Dedifferentiated amniotic fluid mesenchymal stem cell (primary cell): ENCODE measurements at regions not wholly inside any gene's neighbourhood (a gene's known extent, or its start where the extent isn't known, plus 50 kb on each side); places are given as distances from the start of the nearest gene placed in this dataset.

Experiments
- DNase-seq: peaks from one replicate; pipeline ENCODE4 v3.0.0-alpha.2; 2016; ENCODE audit errors: extremely low spot score

DNA sequence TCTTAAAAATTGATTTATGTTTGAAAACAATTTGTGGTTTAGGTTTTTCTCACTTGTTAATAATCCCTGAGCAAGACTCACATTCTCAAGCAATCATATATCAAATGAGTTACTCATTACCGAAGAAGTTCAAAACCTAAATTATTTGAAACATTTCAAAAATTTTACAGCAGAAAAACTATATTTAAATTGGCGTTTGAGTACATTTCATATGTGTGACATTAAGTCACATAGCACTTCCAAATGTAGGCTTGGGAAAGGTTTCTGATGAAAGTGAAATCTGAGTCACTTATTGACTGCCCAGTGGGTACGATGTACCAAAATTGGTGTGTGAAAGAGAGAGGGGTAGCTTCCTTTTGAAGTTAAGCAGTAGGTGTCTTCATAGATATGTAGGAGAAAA, 411.4 kb upstream of the SGCD start:
- DNase-seq: no peak

DNA sequence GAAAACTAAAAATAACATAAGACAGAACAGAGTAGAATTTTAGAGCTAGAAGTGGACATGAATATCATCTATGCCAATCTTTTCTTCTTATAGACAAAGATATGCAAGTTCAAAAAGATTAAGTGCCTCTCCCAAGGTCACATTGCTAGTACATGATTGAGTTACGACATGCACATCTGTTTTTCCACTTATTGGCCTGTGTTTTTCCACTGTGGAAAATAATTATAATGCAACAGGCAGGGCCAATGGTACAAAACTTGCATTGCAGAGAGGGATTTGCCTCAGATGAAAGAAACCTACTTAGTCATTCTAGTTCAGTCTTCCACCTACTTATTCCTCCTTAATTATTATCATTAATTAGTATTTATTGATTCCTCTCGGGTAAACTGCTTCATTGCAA, 407.8 kb upstream of the SGCD start:
- no peak for DNase-seq

GRCh38 chr5:155919725-155920124, 407.2 kb upstream of the SGCD start:
- no peak for DNase-seq

DNA sequence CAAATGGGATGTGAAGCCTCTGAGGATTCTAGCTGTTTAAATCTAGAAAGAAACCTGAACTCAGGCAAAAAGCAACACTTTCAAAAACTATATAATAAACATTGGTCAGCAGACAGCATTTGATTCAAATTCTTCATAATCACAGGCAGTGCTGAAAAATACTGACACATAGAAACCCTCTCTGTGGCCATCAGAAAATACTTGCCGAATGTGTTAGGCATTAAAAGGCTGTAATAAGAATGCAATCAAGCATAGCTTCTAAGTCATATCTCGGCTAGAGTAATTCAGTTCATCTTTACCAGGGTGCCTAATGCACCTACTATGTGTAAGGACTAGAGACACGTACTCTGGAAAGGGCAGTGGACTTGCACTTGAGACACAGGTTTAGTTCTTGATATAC, 405.3 kb upstream of the SGCD start:
- no peak for DNase-seq

- DNase-seq: no peak
Observed at GRCh38 chr5:155923784-155924183, 403.2 kb upstream of the SGCD start.

- DNase-seq: no peak
Observed at GRCh38 chr5:155926031-155926430, 400.9 kb upstream of the SGCD start.

GRCh38 chr5:155926766-155927165, 400.2 kb upstream of the SGCD start:
- DNase-seq: no peak

- DNase-seq: no peak
Observed at GRCh38 chr5:155929112-155929511, 397.9 kb upstream of the SGCD start.

DNA sequence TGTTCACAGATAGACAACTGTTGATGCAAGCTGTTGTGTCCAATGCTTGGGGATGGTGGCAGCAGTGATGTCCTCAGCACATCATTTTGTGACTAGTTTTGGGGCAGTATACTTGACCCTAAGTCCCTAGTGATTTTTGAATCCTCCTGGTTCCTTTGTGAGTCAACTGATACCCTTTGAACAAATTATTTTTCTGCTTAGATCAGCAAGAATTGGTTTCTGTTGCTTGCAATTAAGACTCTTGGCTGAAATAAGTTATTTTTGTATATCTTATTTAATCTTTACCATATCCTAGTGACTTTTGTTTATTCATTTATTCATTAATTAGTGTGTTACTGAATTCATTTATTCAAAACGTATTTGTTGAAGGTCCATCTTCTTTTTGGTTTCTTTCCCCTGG, 392.0 kb upstream of the SGCD start:
- no peak for DNase-seq

DNA sequence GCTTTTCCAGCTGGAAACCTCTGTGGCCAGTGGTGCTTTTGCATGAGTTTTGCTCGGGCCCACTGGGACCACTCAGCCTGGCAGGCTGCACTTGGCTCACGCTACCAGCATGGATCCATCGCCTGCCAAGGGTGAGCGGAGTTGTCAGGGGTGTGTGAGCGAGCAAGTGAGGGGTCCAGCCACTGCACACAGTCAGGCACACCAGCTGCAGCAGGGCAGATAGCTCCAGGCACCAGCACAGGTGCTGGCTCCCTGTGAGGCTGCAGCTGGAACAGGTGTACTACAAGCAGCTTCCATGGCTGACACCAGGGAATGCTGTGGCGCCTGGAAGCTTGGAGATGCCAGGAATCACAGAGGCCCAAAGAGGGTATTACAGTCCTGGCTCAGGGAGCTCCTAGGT, 391.2 kb upstream of the SGCD start:
- no peak for DNase-seq

DNA sequence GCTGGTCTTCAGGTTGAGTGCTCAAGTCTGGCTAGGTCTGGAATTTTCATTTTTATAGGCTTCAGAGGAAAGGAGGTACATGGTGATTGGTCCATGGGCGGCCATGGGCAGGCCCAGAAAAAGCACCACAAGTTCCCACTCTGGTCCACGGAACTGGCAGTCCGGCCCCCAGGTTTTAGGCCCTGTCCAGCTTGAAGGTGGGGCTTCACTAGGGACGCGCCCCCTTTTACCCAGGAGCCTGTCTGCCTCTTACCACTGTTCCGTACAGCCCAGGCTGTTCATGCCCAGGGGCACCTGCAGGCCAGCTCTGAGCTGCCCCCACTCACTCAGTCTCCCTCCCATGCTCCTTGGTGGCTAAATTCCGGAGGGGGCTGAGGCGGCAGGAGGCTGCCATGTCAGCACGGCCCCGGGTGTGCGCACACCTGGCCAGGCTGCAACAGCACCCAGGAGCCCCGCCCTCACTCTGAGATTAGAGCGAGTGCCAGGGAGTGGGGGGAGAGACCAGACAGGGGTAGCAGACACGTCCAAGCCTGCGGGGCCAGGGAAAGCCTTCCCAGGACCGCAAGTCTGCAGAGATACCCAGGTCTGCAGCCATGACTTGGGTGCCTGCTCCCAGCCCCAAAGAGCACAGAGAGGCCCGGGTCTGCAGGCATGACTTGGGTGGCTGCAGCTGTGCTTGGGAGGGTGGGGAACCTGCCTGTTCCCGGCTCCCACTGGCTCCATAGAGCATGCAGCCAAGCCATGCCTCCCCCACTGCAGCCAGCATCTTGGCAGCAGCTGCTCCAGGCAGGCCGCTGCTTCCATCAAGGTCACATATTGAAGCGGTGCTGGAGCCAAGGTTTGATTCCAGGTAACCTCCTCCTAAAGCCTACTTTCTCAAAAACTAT, 390.2 kb upstream of the SGCD start:
- no peak for DNase-seq

DNA sequence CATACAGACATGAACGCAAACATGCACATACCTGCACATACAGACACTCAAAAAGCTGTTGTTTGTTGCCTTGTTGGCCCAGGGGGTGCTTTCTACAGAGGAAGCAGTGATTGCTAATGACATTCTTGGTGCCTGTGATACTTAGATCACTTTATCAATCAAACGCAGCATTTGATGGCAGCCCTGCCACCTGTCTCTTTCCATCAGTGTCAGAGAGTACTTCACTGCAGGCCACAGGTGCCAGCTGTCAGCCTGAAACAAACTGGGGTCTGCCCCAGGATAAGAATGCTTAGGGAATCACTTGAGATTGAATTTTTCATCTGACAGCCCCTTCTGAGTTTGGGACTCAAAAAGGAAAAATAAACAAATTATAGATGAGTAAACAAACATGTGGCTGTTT, 388.9 kb upstream of the SGCD start:
- DNase-seq: no peak

GRCh38 chr5:155941340-155941739, 385.6 kb upstream of the SGCD start:
- no peak for DNase-seq

DNA sequence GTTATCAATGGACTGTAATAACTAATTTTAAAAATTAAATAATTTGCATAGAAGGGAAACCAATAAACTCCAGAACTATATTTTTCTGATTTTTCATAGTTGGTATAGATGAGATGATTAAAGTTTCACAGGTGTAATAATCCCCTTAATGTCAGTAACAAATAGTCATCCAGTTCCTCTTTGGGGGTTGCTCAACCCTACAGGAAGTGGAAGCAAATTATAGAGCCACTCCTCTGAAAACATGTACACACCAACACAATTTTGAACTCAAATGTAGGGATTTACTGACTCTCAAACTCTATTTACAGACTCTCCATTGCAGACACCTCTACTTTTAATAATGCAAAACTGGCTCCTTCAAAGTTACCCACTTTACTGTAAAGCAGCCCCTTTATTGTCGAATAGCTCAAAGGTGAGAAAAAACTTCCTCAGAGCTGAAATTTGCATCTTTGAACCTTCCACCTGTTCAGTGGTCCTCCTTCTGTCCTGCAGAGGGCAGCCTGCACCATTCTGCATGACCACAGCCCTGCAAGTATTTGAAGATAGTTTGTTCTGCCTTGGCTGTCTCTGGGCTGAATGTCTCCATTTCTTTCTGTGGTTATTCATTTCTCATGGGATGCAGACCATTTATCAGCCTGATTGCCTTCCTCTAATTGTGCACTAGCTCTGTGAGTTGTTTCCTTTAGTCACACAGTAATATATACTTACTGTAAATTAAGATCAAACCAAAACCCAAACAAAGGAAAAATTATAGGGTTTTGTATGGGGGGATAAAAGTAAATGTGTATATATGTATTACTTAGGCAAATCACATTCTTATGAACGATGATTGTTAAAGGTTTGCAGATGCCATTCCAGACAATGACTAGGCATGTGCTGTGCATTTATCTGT, 383.2 kb upstream of the SGCD start:
- peak; percentile 38 for DNase-seq

DNA sequence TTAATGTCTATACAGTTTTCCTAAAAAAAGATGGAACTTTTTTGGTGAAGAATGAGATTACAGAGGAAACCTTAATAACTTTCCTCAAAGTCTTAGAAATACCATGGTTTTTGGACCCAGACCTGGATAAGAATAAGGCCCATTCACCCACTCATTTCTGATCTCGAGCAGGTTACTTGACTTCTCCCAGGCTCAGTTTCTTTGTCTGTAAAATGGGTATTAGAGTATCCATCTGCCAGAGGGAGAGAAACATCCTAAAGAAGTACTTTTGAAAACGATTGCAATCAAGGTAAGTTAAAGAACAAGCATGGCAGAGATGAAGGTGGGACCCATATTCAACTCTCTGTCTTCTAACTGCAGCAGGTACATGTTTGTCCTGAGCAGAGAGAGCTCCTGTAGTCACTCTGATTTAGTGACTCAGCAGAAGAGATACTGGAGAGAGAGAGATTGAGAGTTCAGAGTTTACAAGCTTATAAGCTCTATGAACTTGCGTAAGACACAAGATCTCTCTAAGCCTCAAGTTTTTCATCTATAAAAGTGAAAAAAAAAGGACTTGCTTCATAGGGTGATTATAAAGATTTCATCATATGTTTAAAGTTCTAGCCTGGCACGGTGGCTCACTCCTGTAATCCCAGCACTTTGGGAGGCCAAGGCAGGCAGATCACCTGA, 379.4 kb upstream of the SGCD start:
- no peak for DNase-seq

GRCh38 chr5:155948576-155948975, 378.4 kb upstream of the SGCD start:
- DNase-seq: no peak

DNA sequence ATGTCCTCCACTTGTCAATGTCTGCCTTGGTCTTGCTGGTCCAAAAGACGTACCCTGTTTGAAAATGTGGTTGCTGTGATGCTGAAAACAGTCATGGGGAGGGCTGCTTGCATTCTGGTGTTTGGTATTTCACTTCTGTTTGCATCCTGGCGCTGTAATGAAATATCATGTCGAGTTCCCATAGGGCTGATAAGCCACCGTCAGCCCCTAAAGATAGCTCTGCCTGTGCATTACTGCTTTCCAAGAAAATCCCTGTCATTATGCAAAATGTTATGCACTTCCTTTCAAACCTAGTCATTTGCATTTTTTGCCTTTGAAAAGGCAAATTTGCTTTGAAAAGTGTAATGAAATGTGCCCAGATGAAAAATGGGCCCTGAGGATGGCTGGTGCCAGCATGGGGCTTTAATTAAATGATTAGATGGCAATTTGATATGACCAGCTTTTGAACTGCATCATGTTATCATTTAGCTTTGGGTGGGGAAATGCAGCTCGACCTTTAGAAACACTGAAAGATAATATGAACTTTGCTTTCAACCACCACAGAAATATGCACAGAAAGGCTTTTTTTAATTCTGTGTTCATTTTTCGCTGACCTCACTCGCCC, 374.4 kb upstream of the SGCD start:
- DNase-seq: no peak

GRCh38 chr5:155953335-155953734, 373.6 kb upstream of the SGCD start:
- DNase-seq: no peak

GRCh38 chr5:155954701-155955445, 372.1 kb upstream of the SGCD start:
- no peak for DNase-seq

DNA sequence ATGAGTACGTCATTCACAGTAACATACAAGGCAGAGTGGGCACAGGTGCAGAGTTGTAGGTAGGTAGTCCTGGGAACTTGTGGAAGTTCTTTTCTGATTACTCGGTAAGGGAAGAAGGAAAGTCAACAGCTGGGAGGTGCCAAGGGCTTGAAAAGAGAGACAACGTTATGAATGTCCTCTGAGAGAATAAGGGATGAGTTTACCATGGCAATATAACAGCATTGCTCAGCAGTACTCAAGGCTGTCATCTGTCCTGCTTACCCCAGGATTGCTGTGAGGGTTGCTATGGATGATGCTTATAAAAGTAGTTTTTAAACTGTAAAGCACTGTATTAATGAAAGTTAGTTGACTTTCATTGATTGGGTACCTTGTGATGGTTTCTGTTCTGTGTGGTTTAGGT, 369.1 kb upstream of the SGCD start:
- no peak for DNase-seq

- no peak for DNase-seq
Observed at GRCh38 chr5:155959082-155959481, 367.9 kb upstream of the SGCD start.
